ENCODE measurements at regions not wholly inside any gene's neighbourhood (a gene's known extent, or its start where the extent isn't known, plus 50 kb on each side); places are given as distances from the start of the nearest gene placed in this dataset.

- Histone ChIP-seq H3K4me1 (ENCODE audit: control insufficient read depth, insufficient read depth, low read length) (no peaks in the 10 kb centered on the region), H3K9me3 (ENCODE audit: control insufficient read depth, insufficient read depth, low read depth, low read length) (no peaks in the 10 kb centered on the region), H3K4me3 (ENCODE audit: low read depth in 2 of 2, low read length in 2 of 2) (no peak overlapping the region), H3K27ac (ENCODE audit: low read length) (no peak overlapping the region), H3K36me3 (ENCODE audit: control insufficient read depth, insufficient read depth, low read length) (no peaks in the 10 kb centered on the region), H3K27me3 (ENCODE audit: control insufficient read depth, insufficient read depth, low read length) (no peaks in the 10 kb centered on the region)
- CTCF ChIA-PET = no interaction called here
- POLR2A ChIA-PET = no interaction called here
- TF ChIP-seq REST (IDR thresholded peaks at IDR 0.05; ENCODE audit: insufficient read depth in 1 of 2, low read depth in 2 of 2, low read length in 1 of 2) (no peak), SIN3A (IDR thresholded peaks at IDR 0.05; ENCODE audit: borderline replicate concordance, insufficient read depth, low read depth, low read length) (no peak)
- ATAC-seq (no peak), DNase-seq (ENCODE audit: low read depth, low spot score) (no peak)
- no TSS peak for BruUV-seq (replicated peaks)
- in situ Hi-C loops (cut with HindIII; ENCODE audit: low pct_unique_long_range_greater_than_20kb, low sequenced_read_pairs) = no loop called here
- intact Hi-C loops (cut with micrococcal nuclease; ENCODE audit: unreplicated experiment) = no loop called here
Measured at GRCh38 chr11:103649401-103649895, 387.0 kb upstream of the DDI1 start.

GRCh38 chr11:103650330-103650729 lies 386.1 kb upstream of the DDI1 start:
- Histone ChIP-seq H3K27ac (ENCODE audit: low read length) (no peak overlapping the region), H3K9me3 (ENCODE audit: control insufficient read depth, insufficient read depth, low read depth, low read length) (no peaks in the 10 kb centered on the region), H3K4me1 (ENCODE audit: control insufficient read depth, insufficient read depth, low read length) (no peaks in the 10 kb centered on the region), H3K27me3 (ENCODE audit: control insufficient read depth, insufficient read depth, low read length) (no peaks in the 10 kb centered on the region), H3K4me3 (ENCODE audit: low read depth in 2 of 2, low read length in 2 of 2) (no peak overlapping the region), H3K36me3 (ENCODE audit: control insufficient read depth, insufficient read depth, low read length) (no peaks in the 10 kb centered on the region)
- BruUV-seq (replicated peaks) = no TSS peak
- ChIA-PET CTCF (no interaction called here), POLR2A (no interaction called here)
- intact Hi-C loops (cut with micrococcal nuclease; ENCODE audit: unreplicated experiment) (no loop called here), in situ Hi-C loops (cut with HindIII; ENCODE audit: low pct_unique_long_range_greater_than_20kb, low sequenced_read_pairs) (no loop called here)
- no peak for TF ChIP-seq POLR2AphosphoS5 (IDR thresholded peaks at IDR 0.05; ENCODE audit: low read depth, low read length)
- no peak for TF ChIP-seq SIN3A (IDR thresholded peaks at IDR 0.05; ENCODE audit: borderline replicate concordance, insufficient read depth, low read depth, low read length)
- TF ChIP-seq TCF7L2 (IDR thresholded peaks at IDR 0.05; ENCODE audit: low read depth, low read length) = no peak
- TF ChIP-seq REST (IDR thresholded peaks at IDR 0.05; ENCODE audit: insufficient read depth in 1 of 2, low read depth in 2 of 2, low read length in 1 of 2) = no peak
- no peak for TF ChIP-seq CTCF (IDR thresholded peaks at IDR 0.05)
- DNase-seq (ENCODE audit: low read depth, low spot score) = no peak
- ATAC-seq = no peak
